Tibial artery (tissue), 4 donors: ENCODE measurements at regions not wholly inside any gene's neighbourhood (a gene's known extent, or its start where the extent isn't known, plus 50 kb on each side); places are given as distances from the start of the nearest gene placed in this dataset.

Source experiments
- DNase-seq, 2 donors: peaks; one replicate each; pipeline ENCODE4 v3.0.0-alpha.2; 2019
- H3K27ac ChIP-seq, 2 donors: fragments of 200-600 bp; sonication (generic) in 1 of 2; 1 replicate in 1 of 2; 2 replicates in 1 of 2; pipeline ENCODE4 v1.5.1; 2018 to 2019; ENCODE audit warnings: mild to moderate bottlenecking in 1 of 2
- H3K27me3 ChIP-seq, 2 donors: fragments of 200-600 bp; sonication (generic) in 1 of 2; one replicate each; pipeline versions ENCODE4 v1.5.1 to v1.6.0; 2016 to 2019
- H3K36me3 ChIP-seq, 3 donors: fragments of 200-600 bp; sonication (generic) in 2 of 3; one replicate each; pipeline ENCODE4 v1.5.1; 2016 to 2019; ENCODE audit warnings: mild to moderate bottlenecking in 2 of 3
- H3K4me1 ChIP-seq, 4 donors: fragments of 200-600 bp; sonication (generic) in 2 of 4; 1 replicate in 3 of 4; 2 replicates in 1 of 4; pipeline ENCODE4 v1.5.1; 2016 to 2019
- H3K4me3 ChIP-seq, 2 donors: fragments of 200-600 bp; sonication (generic) in 1 of 2; 1 replicate in 1 of 2; 2 replicates in 1 of 2; pipeline ENCODE4 v1.5.1; 2018 to 2019; ENCODE audit warnings: mild to moderate bottlenecking in 2 of 2
- H3K9me3 ChIP-seq, 3 donors: fragments of 200-600 bp; sonication (generic) in 1 of 3; one replicate each; pipeline ENCODE4 v1.5.1; 2016 to 2019
- CTCF ChIP-seq, 2 experiments: fragments of 200-600 bp in 1 of 2; fragments of 450-650 bp in 1 of 2; IDR thresholded peaks; one replicate each; pipeline ENCODE4 v1.5.1; 2017 to 2019; ENCODE audit warnings: antibody characterized with exemption in 2 of 2, mild to moderate bottlenecking in 1 of 2, moderate library complexity in 1 of 2
- intact Hi-C: fragments of 100-400 bp; cut with DNase I; formaldehyde crosslinking; loops from one replicate; pipeline ENCODE4 v1.15.0; 2023; ENCODE audit warnings: low total_unique reads

GRCh38 chr9:111120526-111120925 is 82.3 kb upstream of the LPAR1 start:
- intact Hi-C loops: no loop called here
- Histone ChIP-seq H3K4me3 (no peak overlapping the region), H3K4me1 (no peaks in the 10 kb centered on the region), H3K27ac (no peak overlapping the region), H3K9me3 (no peaks in the 10 kb centered on the region), H3K36me3 (no peaks in the 10 kb centered on the region), H3K27me3 (no peaks in the 10 kb centered on the region)
- TF ChIP-seq CTCF (IDR thresholded peaks at IDR 0.05): no peak
- no peak for DNase-seq

GRCh38 chr9:111118256-111118948 is 80.1 kb upstream of the LPAR1 start:
- intact Hi-C loops: no loop called here
- H3K27ac ChIP-seq: no peak overlapping the region
- no peaks in the 10 kb centered on the region for H3K9me3 ChIP-seq
- no peaks in the 10 kb centered on the region for H3K27me3 ChIP-seq
- no peaks in the 10 kb centered on the region for H3K36me3 ChIP-seq
- DNase-seq: no peak
- no peak for TF ChIP-seq CTCF (IDR thresholded peaks at IDR 0.05)
- no peaks in the 10 kb centered on the region for H3K4me1 ChIP-seq
- no peak overlapping the region for H3K4me3 ChIP-seq

- intact Hi-C loops: no loop called here
- no peaks in the 10 kb centered on the region for H3K36me3 ChIP-seq
- H3K27me3 ChIP-seq: no peaks in the 10 kb centered on the region
- no peak overlapping the region for H3K27ac ChIP-seq
- no peaks in the 10 kb centered on the region for H3K4me1 ChIP-seq
- DNase-seq: no peak
- TF ChIP-seq CTCF (IDR thresholded peaks at IDR 0.05): no peak
- no peaks in the 10 kb centered on the region for H3K9me3 ChIP-seq
- no peak overlapping the region for H3K4me3 ChIP-seq
Measured at GRCh38 chr9:111114486-111114885, 76.2 kb upstream of the LPAR1 start.

- Histone ChIP-seq H3K4me1 (no peaks in the 10 kb centered on the region), H3K9me3 (no peaks in the 10 kb centered on the region), H3K27ac (no peak overlapping the region), H3K36me3 (no peaks in the 10 kb centered on the region), H3K4me3 (no peak overlapping the region), H3K27me3 (no peaks in the 10 kb centered on the region)
- no peak for TF ChIP-seq CTCF (IDR thresholded peaks at IDR 0.05)
- intact Hi-C loops: no loop called here
- no peak for DNase-seq
Measured at GRCh38 chr9:111113712-111114111, 75.4 kb upstream of the LPAR1 start.

GRCh38 chr9:111110805-111111204 is 72.5 kb upstream of the LPAR1 start:
- Histone ChIP-seq H3K4me3 (no peak overlapping the region), H3K36me3 (no peaks in the 10 kb centered on the region)
- intact Hi-C loops: no loop called here

More at GRCh38 chr9:111110805-111111204, 72.5 kb upstream of the LPAR1 start:
- no peaks in the 10 kb centered on the region for H3K9me3 ChIP-seq
- H3K27ac ChIP-seq: no peak overlapping the region
- no peaks in the 10 kb centered on the region for H3K27me3 ChIP-seq
- DNase-seq: no peak
- H3K4me1 ChIP-seq: no peaks in the 10 kb centered on the region
- TF ChIP-seq CTCF (IDR thresholded peaks at IDR 0.05): no peak
